ENCODE measurements at regions not wholly inside any gene's neighbourhood (a gene's known extent, or its start where the extent isn't known, plus 50 kb on each side); places are given as distances from the start of the nearest gene placed in this dataset.

DNA sequence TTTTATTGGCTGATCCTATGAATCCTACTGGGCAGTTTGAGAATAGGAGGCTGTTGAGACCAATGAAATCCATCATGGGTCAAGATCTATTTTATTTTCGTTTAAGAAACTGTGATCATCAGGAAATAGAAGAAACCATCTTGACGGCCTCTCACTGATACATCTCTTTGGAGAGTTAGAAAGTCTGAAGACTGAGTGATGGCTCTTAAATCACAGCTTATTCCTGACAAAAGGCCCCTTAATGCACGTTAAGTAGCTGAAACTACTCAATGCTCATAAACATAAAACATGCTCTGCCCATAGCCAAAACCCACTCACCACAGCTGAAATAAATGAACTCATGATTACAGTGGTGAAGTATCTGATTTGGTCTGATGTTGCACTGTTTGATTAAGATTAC, 784.5 kb upstream of the NEGR1 start:
- no peak for TF ChIP-seq FOSB (CRISPR knock-in tag; IDR thresholded peaks at IDR 0.05)
- TF ChIP-seq, protein P1, sequence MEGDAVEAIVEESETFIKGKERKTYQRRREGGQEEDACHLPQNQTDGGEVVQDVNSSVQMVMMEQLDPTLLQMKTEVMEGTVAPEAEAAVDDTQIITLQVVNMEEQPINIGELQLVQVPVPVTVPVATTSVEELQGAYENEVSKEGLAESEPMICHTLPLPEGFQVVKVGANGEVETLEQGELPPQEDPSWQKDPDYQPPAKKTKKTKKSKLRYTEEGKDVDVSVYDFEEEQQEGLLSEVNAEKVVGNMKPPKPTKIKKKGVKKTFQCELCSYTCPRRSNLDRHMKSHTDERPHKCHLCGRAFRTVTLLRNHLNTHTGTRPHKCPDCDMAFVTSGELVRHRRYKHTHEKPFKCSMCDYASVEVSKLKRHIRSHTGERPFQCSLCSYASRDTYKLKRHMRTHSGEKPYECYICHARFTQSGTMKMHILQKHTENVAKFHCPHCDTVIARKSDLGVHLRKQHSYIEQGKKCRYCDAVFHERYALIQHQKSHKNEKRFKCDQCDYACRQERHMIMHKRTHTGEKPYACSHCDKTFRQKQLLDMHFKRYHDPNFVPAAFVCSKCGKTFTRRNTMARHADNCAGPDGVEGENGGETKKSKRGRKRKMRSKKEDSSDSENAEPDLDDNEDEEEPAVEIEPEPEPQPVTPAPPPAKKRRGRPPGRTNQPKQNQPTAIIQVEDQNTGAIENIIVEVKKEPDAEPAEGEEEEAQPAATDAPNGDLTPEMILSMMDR (IDR thresholded peaks at IDR 0.05): no peak
- TF ChIP-seq POLR2A (IDR thresholded peaks at IDR 0.05; ENCODE audit: low read length): no peak
- no peak for TF ChIP-seq JUNB (IDR thresholded peaks at IDR 0.05)
- TF ChIP-seq E2F6 (IDR thresholded peaks at IDR 0.05; ENCODE audit: borderline replicate concordance, low read depth): no peak
- no peak for TF ChIP-seq MAZ (IDR thresholded peaks at IDR 0.05; ENCODE audit: borderline replicate concordance, low read depth, low read length)
- TF ChIP-seq BHLHE40 (IDR thresholded peaks at IDR 0.05; ENCODE audit: low read depth, low read length): no peak
- no peak for TF ChIP-seq EP300 (IDR thresholded peaks at IDR 0.05)
- TF ChIP-seq, protein P2, sequence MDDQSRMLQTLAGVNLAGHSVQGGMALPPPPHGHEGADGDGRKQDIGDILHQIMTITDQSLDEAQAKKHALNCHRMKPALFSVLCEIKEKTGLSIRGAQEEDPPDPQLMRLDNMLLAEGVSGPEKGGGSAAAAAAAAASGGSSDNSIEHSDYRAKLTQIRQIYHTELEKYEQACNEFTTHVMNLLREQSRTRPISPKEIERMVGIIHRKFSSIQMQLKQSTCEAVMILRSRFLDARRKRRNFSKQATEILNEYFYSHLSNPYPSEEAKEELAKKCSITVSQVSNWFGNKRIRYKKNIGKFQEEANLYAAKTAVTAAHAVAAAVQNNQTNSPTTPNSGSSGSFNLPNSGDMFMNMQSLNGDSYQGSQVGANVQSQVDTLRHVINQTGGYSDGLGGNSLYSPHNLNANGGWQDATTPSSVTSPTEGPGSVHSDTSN (IDR thresholded peaks at IDR 0.05): no peak
- no peak for TF ChIP-seq MAFK (IDR thresholded peaks at IDR 0.05; ENCODE audit: partially characterized antibody)
- no peak for TF ChIP-seq CHD2 (IDR thresholded peaks at IDR 0.05; ENCODE audit: low read length, partially characterized antibody)
- TF ChIP-seq NR3C1 (IDR thresholded peaks at IDR 0.05): no peak
- no peak for TF ChIP-seq JUN (IDR thresholded peaks at IDR 0.05)
